ENCODE measurements at regions not wholly inside any gene's neighbourhood (a gene's known extent, or its start where the extent isn't known, plus 50 kb on each side); places are given as distances from the start of the nearest gene placed in this dataset.

DNA sequence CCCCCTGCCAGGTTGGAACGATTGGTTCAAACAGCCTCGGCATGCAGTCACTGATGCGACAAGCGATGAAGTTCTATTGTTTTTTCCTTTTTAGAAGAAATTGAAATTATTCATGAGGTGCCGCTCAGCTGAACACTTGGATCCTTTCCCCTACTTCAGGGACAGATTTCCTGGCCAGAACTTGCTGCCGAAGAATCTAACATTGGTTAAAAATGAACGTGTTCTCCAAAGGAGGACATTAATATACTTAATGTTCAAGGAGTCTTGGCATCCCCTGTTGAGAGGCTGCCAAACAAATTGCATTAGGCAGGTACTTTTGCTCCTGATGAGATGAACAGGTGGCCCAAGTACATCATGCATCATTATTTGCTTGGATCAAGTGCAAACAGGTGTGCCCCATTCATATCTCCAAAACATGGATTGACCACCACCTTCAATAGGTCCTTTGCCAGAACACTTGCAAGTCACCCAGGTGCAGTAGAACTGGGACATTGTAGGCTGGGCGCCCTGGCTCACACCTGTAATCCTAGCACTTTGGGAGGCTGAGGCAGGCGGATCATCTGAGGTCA is 437.2 kb downstream of the HAPSTR1 start:
- DNase-seq: peak in 1 of 2 experiments; percentile 62

- DNase-seq: no peak
These were observed 441.6 kb downstream of the HAPSTR1 start for GRCh38 chr16:9533042-9533441.

- DNase-seq: no peak
These were observed 443.3 kb downstream of the HAPSTR1 start for GRCh38 chr16:9534759-9535158.

DNA sequence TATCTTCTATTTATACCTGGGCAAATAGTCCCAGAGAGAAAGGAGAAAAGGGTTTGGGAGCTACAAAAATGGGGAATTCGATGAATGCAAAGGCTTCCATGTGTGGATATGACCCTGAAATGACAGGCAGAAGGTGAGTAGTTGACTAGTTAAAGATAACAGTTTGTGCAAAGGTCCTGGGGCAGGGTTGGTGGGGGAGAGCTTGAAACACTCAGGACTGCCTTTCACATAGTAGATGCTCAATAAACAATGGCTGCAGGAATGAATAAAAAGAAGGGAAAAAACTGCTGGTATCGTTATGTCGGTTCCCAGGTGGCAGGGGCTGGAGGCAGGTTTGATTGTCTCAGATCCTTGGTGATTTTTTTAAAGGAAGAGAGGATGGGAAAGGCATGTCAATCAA is 445.5 kb downstream of the HAPSTR1 start:
- DNase-seq: no peak

DNA sequence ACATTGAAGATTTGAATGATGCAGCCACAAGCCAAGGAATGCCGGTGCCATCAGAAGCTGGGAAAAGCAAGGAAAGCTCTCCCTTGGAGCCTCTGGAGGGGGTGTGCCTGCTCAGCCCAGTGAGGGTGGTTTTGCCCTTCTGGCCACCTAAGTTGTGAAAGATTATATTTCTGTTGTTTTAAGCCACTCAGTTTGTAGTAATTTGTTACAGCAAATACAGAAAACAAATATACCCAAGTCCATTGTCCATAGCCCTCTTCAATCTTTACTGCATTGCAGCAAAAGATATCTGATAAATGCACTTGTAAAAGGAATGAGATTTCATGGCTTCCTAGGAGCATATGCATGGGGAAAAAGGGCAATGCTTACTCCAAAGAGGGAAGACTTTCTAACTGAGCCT is 447.9 kb downstream of the HAPSTR1 start:
- no peak for DNase-seq

GRCh38 chr16:9541723-9542122 is 450.3 kb downstream of the HAPSTR1 start:
- DNase-seq: no peak

DNA sequence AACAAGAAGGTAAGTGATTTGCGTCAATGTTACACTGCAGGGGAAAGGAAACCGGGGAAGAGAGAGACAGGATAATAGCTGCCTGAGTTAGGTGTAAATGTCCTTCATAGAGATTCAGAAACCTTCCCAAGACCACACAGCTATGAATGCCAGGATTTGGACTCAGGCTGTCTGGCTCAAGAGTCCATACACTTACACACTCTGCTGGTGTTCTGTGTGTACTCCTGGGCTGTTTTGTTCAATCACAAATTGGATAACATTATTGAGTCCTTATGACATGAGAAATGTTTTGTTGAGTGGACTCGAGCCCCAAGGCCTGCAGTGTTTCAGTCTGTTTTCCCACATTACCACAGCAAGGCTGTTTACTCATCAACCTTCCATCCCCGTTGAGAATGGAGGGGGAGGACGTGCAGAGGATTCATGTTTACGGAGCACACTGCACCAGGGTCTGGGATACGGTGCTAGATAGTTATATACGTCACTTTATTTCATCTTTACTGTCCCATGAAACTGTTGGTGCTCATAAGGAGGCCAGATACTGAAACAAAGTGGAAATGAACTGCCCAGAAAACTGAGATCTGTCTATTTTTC is 450.8 kb downstream of the HAPSTR1 start:
- no peak for DNase-seq

DNA sequence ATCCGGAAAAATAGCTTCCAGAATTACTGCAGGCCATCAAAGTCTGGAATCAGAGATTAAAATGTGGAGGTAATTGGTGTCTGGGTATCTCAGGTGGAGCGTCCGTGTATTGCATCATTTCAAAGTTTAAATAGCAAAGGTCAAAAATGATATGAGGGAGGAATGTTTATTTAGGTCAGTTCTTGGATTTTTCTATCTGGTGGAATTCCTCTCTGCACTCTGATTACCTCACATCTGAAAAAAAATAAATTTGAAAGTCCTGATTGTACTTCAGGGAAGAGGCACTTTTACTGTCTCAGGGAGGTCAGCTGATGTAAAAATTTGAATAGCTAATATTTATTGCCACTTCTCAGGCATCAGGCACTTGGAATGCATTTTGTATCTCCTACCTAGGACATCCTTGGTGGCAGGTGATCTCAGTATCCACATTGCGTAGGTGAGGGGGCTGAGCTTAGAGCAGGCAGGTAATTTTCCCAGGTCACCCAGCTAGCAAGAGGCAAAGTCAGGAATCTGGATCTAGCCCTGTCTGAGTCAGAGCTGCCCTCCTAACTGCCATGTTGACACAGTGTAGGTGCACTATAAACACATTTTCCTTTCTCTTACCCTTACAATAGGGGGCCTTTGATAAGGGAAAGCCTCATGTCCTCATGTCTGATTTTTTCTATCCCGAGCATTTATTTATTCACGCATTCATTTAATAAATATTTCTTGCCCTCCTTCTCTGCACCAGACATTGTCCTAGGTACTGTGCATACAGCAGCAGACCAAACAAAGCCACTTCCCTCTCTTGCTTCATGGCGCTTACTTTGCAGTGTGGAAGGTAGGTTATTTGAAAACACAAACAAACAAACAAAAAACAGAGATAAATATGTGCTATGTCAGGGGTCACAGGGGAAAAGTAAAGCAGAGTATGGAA is 454.3 kb downstream of the HAPSTR1 start:
- DNase-seq: no peak

DNA sequence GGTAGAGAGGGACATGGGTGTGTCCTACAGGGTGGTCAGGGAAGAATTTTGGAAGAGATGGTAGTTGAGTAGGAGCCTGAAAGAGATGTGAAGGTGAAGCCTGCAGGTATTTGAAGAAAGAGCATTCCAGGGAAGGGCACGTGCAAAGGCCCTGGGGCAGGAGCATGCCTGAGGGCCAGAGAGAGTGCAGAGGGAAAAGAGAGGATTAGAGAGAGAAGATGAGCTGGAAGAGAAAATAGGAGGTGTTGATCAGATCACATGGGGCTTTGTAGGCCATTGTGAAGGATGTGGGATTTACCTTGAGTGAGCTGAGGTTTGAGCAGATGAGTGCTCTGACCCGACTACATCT is 455.0 kb downstream of the HAPSTR1 start:
- DNase-seq: no peak

DNA sequence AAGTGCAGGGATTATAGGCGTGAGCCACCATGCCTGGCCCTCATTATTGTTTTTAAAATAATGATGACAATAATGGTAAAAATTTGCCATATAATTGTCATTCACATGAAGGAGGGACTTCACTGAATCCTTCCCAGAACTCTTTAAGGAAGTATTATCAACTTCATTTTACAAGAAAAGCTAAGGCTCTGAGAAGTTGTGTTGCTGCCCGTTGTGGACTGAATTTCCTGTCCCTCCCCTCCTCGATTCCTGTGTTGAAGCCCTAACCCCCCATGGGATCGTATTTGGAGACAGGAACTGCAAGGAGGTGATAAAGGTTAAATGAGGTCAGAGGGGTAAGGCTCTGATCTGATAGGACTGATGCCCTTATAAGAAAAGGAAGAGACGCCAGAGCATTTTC is 458.0 kb downstream of the HAPSTR1 start:
- DNase-seq: no peak

DNA sequence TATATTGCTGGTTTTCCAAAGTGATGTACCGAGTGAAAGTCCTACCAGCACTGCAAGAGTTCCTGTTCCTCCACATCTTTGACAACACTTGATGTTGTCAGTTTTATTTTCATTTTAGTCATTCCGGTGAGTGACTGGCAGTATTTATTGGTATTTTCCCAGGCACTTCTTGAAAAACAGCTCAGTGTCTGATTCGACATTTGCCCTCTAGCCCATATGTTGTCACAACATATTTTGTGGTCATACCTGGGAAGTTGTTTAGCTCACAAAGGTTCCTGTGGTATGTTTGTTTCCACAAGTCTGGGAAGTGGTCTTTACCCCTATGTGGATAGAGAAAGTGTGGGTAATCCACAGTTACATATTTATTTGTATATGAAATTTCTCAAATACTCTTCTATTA is 463.6 kb downstream of the HAPSTR1 start:
- no peak for DNase-seq

GRCh38 chr16:9556949-9557665 is 465.7 kb downstream of the HAPSTR1 start:
- no peak for DNase-seq

DNA sequence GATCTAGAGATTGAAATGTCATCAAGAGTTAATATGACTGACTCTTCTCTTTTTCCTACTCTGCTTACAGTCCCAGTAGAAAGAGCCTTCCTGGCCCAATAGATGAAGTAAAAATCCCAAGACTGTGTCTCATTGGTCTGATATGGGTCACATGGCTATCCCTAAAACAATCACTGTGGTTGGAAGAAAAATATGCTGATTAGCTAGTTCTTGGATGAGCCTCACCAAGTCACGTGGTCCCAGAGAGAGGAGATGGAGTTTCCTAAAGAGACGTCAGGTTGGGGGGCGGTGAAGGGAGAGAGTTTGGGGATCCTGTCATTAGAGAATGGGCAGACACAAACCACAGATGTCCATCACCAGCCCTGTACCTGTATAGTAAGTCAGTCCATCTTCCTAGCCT is 466.3 kb downstream of the HAPSTR1 start:
- no peak for DNase-seq

GRCh38 chr16:9566099-9566498 is 474.7 kb downstream of the HAPSTR1 start:
- no peak for DNase-seq

GRCh38 chr16:9567666-9568065 is 476.2 kb downstream of the HAPSTR1 start:
- peak; percentile 27 to 85 for DNase-seq

DNA sequence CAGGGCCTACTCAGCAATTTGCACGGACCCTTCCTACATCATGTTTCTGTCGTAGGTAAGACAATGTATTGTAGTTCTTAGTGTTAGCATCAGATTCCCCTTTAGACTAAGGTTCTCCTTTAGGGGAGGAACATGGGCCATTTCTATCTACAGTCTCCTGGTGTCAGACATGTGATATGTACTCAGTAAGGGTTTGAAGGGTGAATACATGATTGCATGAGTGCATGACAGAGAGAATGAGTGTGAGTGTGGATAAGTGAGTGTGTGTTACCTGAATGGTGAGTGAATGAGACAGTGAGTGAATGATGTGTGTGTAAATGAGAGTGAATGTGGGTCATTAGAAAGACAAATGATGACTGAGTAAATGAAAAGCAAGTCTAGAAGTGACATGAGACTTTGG is 476.8 kb downstream of the HAPSTR1 start:
- no peak for DNase-seq

GRCh38 chr16:9570521-9570920 is 479.1 kb downstream of the HAPSTR1 start:
- no peak for DNase-seq

- no peak for DNase-seq
These were observed 487.0 kb downstream of the HAPSTR1 start for GRCh38 chr16:9578459-9578858.

- no peak for DNase-seq
These were observed 488.6 kb downstream of the HAPSTR1 start for GRCh38 chr16:9580025-9580424.

- DNase-seq: no peak
These were observed 502.0 kb downstream of the HAPSTR1 start for GRCh38 chr16:9593440-9593839.

- no peak for DNase-seq
These were observed 502.6 kb downstream of the HAPSTR1 start for GRCh38 chr16:9594047-9594446.

DNA sequence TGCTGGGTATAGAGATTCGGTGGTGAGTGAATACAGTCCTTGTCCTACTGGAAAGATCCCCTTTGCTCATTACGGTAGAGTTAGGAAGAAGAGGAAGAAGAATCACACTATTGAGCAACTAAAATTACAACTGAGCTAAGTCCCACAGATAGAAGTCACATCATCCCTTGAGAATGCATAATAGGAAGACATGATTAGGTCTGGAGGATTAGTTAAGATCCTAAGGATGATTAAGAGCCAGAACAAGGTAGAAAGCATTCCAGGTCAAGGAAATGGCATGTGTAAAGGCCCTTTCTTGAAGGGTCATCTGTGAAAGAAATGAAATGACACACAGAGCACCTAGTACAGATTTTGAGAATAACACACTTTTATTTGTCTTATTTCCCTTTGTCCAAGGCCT is 503.5 kb downstream of the HAPSTR1 start:
- DNase-seq: no peak

DNA sequence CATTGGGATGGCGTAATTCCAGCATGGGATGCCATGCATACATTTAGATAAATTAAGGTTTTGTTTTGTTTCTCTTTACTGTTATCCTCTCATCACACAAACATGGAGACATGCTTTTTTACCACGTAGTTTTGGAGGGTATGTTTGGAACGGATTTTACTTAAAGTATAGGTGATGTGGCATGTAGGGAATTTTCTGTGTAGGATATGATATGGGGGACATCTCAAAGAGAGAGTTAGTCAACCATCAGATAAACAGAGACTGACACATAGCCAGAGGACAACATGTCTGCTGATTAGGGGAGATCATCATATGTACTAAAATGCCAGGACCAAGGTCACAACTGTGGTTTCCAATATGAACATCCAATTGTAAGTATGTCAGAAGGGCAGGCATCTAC is 503.9 kb downstream of the HAPSTR1 start:
- DNase-seq: no peak

GRCh38 chr16:9596788-9597187 is 505.3 kb downstream of the HAPSTR1 start:
- DNase-seq: no peak
